Breast epithelium (tissue), 4 donors: ENCODE measurements at regions not wholly inside any gene's neighbourhood (a gene's known extent, or its start where the extent isn't known, plus 50 kb on each side); places are given as distances from the start of the nearest gene placed in this dataset.
"Not testable (repeated sequence)": the region's sequence is repeated elsewhere in the genome, so short reads cannot be mapped to it uniquely, and the experiment has no call there.

Source experiments
- DNase-seq, 2 donors: peaks; one replicate each; pipeline ENCODE4 v3.0.0-alpha.2; 2019; ENCODE audit warnings: low spot score in 2 of 2
- H3K27ac ChIP-seq, 2 donors: fragments of 200-600 bp; sonication (generic) in 1 of 2; one replicate each; pipeline ENCODE4 v1.5.1; 2016 to 2019; ENCODE audit warnings: mild to moderate bottlenecking in 1 of 2
- H3K27me3 ChIP-seq, 2 donors: fragments of 200-600 bp; sonication (generic) in 1 of 2; one replicate each; pipeline versions ENCODE4 v1.5.1 to v1.6.0; 2017 to 2019; ENCODE audit warnings: control low read depth in 1 of 2, mild to moderate bottlenecking in 1 of 2
- H3K36me3 ChIP-seq: fragments of 200-600 bp; one replicate; pipeline ENCODE4 v1.5.1; 2019
- H3K4me1 ChIP-seq, 2 donors: fragments of 200-600 bp; sonication (generic); one replicate each; pipeline ENCODE4 v1.5.1; 2016 to 2019; ENCODE audit warnings: control low read depth in 1 of 2
- H3K4me3 ChIP-seq, 3 donors: fragments of 200-600 bp; sonication (generic); 1 replicate in 2 of 3; 2 replicates in 1 of 3; pipeline ENCODE4 v1.5.1; 2016 to 2019; ENCODE audit warnings: mild to moderate bottlenecking in 3 of 3, moderate library complexity in 2 of 3
- H3K9me3 ChIP-seq, 2 donors: fragments of 200-600 bp; sonication (generic) in 1 of 2; one replicate each; pipeline ENCODE4 v1.5.1; 2016 to 2019; ENCODE audit warnings: control low read depth in 1 of 2
- CTCF ChIP-seq, 3 donors: fragments of 450-650 bp; IDR thresholded peaks; one replicate each; pipeline ENCODE4 v1.5.1; 2016 to 2017; ENCODE audit warnings: antibody characterized with exemption in 3 of 3, mild to moderate bottlenecking in 3 of 3, moderate library complexity in 3 of 3
- POLR2A ChIP-seq: fragments of 450-650 bp; IDR thresholded peaks from one replicate; pipeline ENCODE4 v1.6.1; 2016; ENCODE audit warnings: antibody characterized with exemption, mild to moderate bottlenecking, moderate library complexity
- POLR2AphosphoS5 ChIP-seq, 3 donors: sonication (generic); formaldehyde crosslinking; IDR thresholded peaks; one replicate each; pipeline ENCODE4 v1.6.1; 2017; ENCODE audit warnings: antibody characterized with exemption in 3 of 3
- intact Hi-C: fragments of 100-400 bp; cut with DNase I; formaldehyde crosslinking; loops from one replicate; pipeline ENCODE4 v1.15.1; 2023; ENCODE audit warnings: low total_unique reads

- H3K9me3 ChIP-seq, result peaks cover 5 to 12% of the 10 kb centered on the region in 2 donors
- H3K36me3 ChIP-seq, H3K4me1 ChIP-seq, DNase-seq, H3K4me3 ChIP-seq, H3K27me3 ChIP-seq, intact Hi-C loops, H3K27ac ChIP-seq: not testable (repeated sequence)
Observed at GRCh38 chr22:10934704-10935103, 4593.3 kb upstream of the OR11H1 start.

- no peaks in the 10 kb centered on the region for H3K4me1 ChIP-seq
- no peak overlapping the region for H3K27ac ChIP-seq
- H3K4me3 ChIP-seq, result no peak overlapping the region
- no peaks in the 10 kb centered on the region for H3K36me3 ChIP-seq
- H3K9me3 ChIP-seq, result peaks cover 20 to 52% of the 10 kb centered on the region in 2 donors
- no peaks in the 10 kb centered on the region for H3K27me3 ChIP-seq
- intact Hi-C loops, result no loop called here
- TF ChIP-seq CTCF (IDR thresholded peaks at IDR 0.05) (no peak), POLR2A (no peak), POLR2AphosphoS5 (IDR thresholded peaks at IDR 0.05) (no peak)
- DNase-seq, result no peak
Observed at GRCh38 chr22:10961043-10961860, 4566.7 kb upstream of the OR11H1 start.

GRCh38 chr22:10961861-10962255 lies 4566.1 kb upstream of the OR11H1 start:
- peaks cover 20 to 54% of the 10 kb centered on the region in 2 donors for H3K9me3 ChIP-seq
- intact Hi-C loops, H3K36me3 ChIP-seq: not testable (repeated sequence)

More at GRCh38 chr22:10961861-10962255, 4566.1 kb upstream of the OR11H1 start:
- not testable (repeated sequence) for H3K4me3 ChIP-seq, DNase-seq, H3K27me3 ChIP-seq, H3K4me1 ChIP-seq, H3K27ac ChIP-seq
